Tibial artery (tissue), 4 donors: ENCODE measurements at regions not wholly inside any gene's neighbourhood (a gene's known extent, or its start where the extent isn't known, plus 50 kb on each side); places are given as distances from the start of the nearest gene placed in this dataset.

Experiments
- DNase-seq, 2 donors: peaks; one replicate each; pipeline ENCODE4 v3.0.0-alpha.2; 2019
- H3K27ac ChIP-seq, 2 donors: fragments of 200-600 bp; sonication (generic) in 1 of 2; 1 replicate in 1 of 2; 2 replicates in 1 of 2; pipeline ENCODE4 v1.5.1; 2018 to 2019; ENCODE audit warnings: mild to moderate bottlenecking in 1 of 2
- H3K27me3 ChIP-seq, 2 donors: fragments of 200-600 bp; sonication (generic) in 1 of 2; one replicate each; pipeline versions ENCODE4 v1.5.1 to v1.6.0; 2016 to 2019
- H3K36me3 ChIP-seq, 3 donors: fragments of 200-600 bp; sonication (generic) in 2 of 3; one replicate each; pipeline ENCODE4 v1.5.1; 2016 to 2019; ENCODE audit warnings: mild to moderate bottlenecking in 2 of 3
- H3K4me1 ChIP-seq, 4 donors: fragments of 200-600 bp; sonication (generic) in 2 of 4; 1 replicate in 3 of 4; 2 replicates in 1 of 4; pipeline ENCODE4 v1.5.1; 2016 to 2019
- H3K4me3 ChIP-seq, 2 donors: fragments of 200-600 bp; sonication (generic) in 1 of 2; 1 replicate in 1 of 2; 2 replicates in 1 of 2; pipeline ENCODE4 v1.5.1; 2018 to 2019; ENCODE audit warnings: mild to moderate bottlenecking in 2 of 2
- H3K9me3 ChIP-seq, 3 donors: fragments of 200-600 bp; sonication (generic) in 1 of 3; one replicate each; pipeline ENCODE4 v1.5.1; 2016 to 2019
- intact Hi-C: fragments of 100-400 bp; cut with DNase I; formaldehyde crosslinking; loops from one replicate; pipeline ENCODE4 v1.15.0; 2023; ENCODE audit warnings: low total_unique reads
- TF ChIP-seq, protein P1 (sequence below), 2 experiments: fragments of 200-600 bp in 1 of 2; fragments of 450-650 bp in 1 of 2; IDR thresholded peaks; one replicate each; pipeline ENCODE4 v1.5.1; 2017 to 2019; ENCODE audit warnings: antibody characterized with exemption in 2 of 2, mild to moderate bottlenecking in 1 of 2, moderate library complexity in 1 of 2

DNA sequence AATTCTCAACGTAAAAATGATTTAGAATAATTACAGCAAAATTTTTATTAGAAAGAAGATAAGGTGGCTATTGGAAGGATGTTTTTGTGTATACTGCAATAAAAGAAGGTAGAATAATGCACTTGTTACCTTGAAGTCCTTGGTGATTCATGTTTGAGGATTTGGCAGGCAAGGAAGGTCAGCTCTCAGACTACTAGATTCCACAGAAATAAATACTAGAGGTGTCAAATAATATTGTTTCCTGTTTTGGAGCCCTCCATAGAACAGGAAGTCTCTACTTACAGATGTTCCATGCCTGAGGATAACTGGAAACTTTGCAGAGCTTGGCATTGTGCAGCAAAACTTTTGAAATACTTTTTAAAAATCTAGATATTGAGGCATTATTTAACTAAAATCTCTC lies 284.3 kb upstream of the SYT1 start:
- Histone ChIP-seq H3K4me1 (no peaks in the 10 kb centered on the region), H3K27ac (no peak overlapping the region), H3K4me3 (no peak overlapping the region), H3K36me3 (no peaks in the 10 kb centered on the region), H3K27me3 (no peaks in the 10 kb centered on the region), H3K9me3 (peaks cover 0 to 8% (median 0%) of the 10 kb centered on the region in 3 donors)
- TF ChIP-seq, protein P1, sequence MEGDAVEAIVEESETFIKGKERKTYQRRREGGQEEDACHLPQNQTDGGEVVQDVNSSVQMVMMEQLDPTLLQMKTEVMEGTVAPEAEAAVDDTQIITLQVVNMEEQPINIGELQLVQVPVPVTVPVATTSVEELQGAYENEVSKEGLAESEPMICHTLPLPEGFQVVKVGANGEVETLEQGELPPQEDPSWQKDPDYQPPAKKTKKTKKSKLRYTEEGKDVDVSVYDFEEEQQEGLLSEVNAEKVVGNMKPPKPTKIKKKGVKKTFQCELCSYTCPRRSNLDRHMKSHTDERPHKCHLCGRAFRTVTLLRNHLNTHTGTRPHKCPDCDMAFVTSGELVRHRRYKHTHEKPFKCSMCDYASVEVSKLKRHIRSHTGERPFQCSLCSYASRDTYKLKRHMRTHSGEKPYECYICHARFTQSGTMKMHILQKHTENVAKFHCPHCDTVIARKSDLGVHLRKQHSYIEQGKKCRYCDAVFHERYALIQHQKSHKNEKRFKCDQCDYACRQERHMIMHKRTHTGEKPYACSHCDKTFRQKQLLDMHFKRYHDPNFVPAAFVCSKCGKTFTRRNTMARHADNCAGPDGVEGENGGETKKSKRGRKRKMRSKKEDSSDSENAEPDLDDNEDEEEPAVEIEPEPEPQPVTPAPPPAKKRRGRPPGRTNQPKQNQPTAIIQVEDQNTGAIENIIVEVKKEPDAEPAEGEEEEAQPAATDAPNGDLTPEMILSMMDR (IDR thresholded peaks at IDR 0.05) = no peak
- intact Hi-C loops = no loop called here
- no peak for DNase-seq

DNA sequence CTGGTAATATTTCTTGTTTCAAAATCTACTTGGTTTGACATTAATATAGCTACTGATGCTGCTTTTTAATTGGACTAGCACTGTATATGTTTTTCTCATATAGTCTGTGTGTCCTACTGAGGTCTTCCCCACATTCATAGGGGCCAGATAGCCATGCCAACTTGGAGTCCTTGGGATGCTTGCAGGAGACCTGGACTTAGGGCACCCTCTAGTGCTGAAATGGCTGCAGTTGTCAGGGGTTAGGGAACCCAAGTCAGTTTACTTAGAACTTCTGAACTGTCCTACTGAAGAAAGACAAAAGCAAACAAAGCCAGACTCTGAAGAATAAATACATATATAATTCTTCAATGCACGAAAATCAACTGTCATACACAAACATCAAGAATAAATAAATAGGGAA lies 279.9 kb upstream of the SYT1 start:
- no peaks in the 10 kb centered on the region for H3K4me1 ChIP-seq
- peaks cover 0 to 19% (median 15%) of the 10 kb centered on the region in 3 donors for H3K9me3 ChIP-seq
- no peak for DNase-seq
- no peaks in the 10 kb centered on the region for H3K36me3 ChIP-seq
- no peak overlapping the region for H3K4me3 ChIP-seq
- H3K27ac ChIP-seq = no peak overlapping the region
- no peaks in the 10 kb centered on the region for H3K27me3 ChIP-seq
- intact Hi-C loops = no loop called here
- TF ChIP-seq, protein P1 (IDR thresholded peaks at IDR 0.05) = no peak

DNA sequence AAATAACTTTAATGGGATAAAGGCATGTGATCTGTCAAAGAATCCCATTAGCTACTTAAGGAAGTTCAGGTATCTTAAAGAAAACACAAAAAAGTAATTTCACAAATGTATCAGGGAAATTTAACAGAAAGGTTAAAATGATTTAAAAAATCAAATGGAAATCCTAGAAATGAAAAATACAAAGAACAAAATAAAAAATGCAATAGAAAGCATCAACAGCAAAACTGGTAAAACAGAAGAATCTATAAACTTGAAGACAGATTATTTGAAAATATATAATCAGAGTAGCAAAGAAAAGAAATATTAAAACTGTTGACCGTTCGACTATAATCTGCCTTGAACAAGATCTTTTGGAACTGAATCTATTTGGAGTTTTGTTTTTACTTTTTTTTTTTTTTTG lies 279.4 kb upstream of the SYT1 start:
- intact Hi-C loops = no loop called here
- Histone ChIP-seq H3K4me1 (no peaks in the 10 kb centered on the region), H3K36me3 (no peaks in the 10 kb centered on the region), H3K4me3 (no peak overlapping the region), H3K27ac (no peak overlapping the region), H3K27me3 (no peaks in the 10 kb centered on the region), H3K9me3 (peaks cover 0 to 19% (median 15%) of the 10 kb centered on the region in 3 donors)
- no peak for DNase-seq
- TF ChIP-seq, protein P1 (IDR thresholded peaks at IDR 0.05) = no peak

DNA sequence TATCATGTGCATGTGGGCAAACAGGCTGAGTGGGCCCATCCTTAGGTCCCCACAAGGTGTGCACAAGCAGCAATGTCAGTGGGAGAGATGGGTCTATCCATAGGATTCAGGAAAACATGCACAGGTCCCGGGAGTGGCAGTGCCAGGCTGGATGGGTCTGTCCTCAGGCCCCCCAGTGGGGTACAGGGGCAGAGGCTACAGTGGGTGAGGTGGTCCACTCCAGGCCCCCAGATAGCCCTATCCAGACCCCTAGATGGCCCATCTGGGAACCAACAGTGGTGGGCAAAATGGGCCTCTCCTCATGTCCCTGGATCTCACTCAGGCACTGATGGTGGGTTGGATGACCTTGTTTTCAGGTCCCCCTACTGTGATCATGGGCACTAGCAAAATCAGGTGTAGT lies 277.8 kb upstream of the SYT1 start:
- Histone ChIP-seq H3K27me3 (no peaks in the 10 kb centered on the region), H3K4me1 (no peaks in the 10 kb centered on the region), H3K9me3 (peaks cover 0 to 19% (median 15%) of the 10 kb centered on the region in 3 donors), H3K4me3 (no peak overlapping the region), H3K27ac (no peak overlapping the region), H3K36me3 (no peaks in the 10 kb centered on the region)
- TF ChIP-seq, protein P1 (IDR thresholded peaks at IDR 0.05) = no peak
- intact Hi-C loops = no loop called here
- DNase-seq = no peak

DNA sequence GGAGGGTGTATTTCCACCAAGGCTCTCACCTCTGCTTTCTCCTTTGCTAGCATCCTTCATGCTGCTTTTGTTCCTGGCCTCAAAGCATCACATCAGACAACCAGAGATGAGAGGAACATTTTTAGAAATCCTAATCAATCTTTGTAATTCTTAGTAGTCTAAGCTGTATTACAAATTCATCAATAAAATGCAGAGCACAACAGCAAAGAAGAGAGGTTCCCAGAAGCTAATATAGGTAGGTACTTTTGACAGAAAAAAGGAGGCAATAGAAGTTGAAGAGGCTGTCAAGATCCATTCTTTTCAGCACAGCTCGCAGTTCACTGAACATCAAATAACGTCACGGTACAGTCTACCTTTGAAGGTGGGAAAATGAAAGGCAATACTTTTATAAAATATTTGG lies 265.2 kb upstream of the SYT1 start:
- intact Hi-C loops = no loop called here
- H3K4me1 ChIP-seq = no peaks in the 10 kb centered on the region
- H3K27me3 ChIP-seq = no peaks in the 10 kb centered on the region
- DNase-seq = no peak
- TF ChIP-seq, protein P1 (IDR thresholded peaks at IDR 0.05) = no peak
- H3K4me3 ChIP-seq = no peak overlapping the region
- peaks cover 0 to 12% (median 0%) of the 10 kb centered on the region in 3 donors for H3K9me3 ChIP-seq
- H3K36me3 ChIP-seq = no peaks in the 10 kb centered on the region
- H3K27ac ChIP-seq = no peak overlapping the region

DNA sequence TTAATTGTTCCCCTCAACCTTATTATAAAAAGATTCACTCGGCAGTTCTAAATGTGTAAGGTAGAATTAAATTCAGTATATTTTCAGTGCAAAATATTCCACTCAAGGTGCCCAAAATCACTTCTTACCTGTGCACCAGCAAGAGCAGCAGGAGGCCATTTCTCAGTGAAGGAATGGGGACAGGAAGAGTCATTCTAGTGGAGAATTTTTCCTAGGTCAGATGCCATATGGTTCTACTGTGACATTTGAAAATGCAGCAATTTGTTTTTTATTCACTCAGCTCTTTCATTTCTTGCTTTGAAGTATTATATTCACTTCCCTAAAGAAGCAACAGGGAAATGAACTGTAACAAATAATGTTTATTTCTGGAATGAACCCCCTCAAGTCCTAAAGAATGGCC lies 264.0 kb upstream of the SYT1 start:
- Histone ChIP-seq H3K4me3 (no peak overlapping the region), H3K27ac (no peak overlapping the region), H3K9me3 (peaks cover 0 to 14% (median 0%) of the 10 kb centered on the region in 3 donors), H3K4me1 (no peaks in the 10 kb centered on the region), H3K36me3 (no peaks in the 10 kb centered on the region), H3K27me3 (no peaks in the 10 kb centered on the region)
- DNase-seq = no peak
- TF ChIP-seq, protein P1 (IDR thresholded peaks at IDR 0.05) = no peak
- intact Hi-C loops = no loop called here
